ENCODE measurements at regions not wholly inside any gene's neighbourhood (a gene's known extent, or its start where the extent isn't known, plus 50 kb on each side); places are given as distances from the start of the nearest gene placed in this dataset.

GRCh38 chr16:63856537-63856936, 1265.3 kb downstream of the CDH11 start:
- no peak for TF ChIP-seq EGR1 (IDR thresholded peaks at IDR 0.05)
- no peak for TF ChIP-seq RAD21 (IDR thresholded peaks at IDR 0.05; ENCODE audit: low read depth)
- TF ChIP-seq EP300 (IDR thresholded peaks at IDR 0.05; ENCODE audit: borderline replicate concordance), result no peak
- no peak for TF ChIP-seq MAX (IDR thresholded peaks at IDR 0.05)
- no peak for TF ChIP-seq TAF1 (IDR thresholded peaks at IDR 0.05; ENCODE audit: low read depth)
- no peak for TF ChIP-seq REST (IDR thresholded peaks at IDR 0.05; ENCODE audit: low read depth)
- no peak for TF ChIP-seq YY1 (IDR thresholded peaks at IDR 0.05; ENCODE audit: low read depth)
- TF ChIP-seq USF1 (IDR thresholded peaks at IDR 0.05), result no peak
- TF ChIP-seq FOXM1 (IDR thresholded peaks at IDR 0.05; ENCODE audit: borderline replicate concordance, low read depth), result no peak
- TF ChIP-seq CREB1 (IDR thresholded peaks at IDR 0.05; ENCODE audit: low read depth), result no peak
- no peak for TF ChIP-seq TEAD4 (IDR thresholded peaks at IDR 0.05)
- no peak for TF ChIP-seq CEBPB (IDR thresholded peaks at IDR 0.05)
- no peak for TF ChIP-seq TCF12 (IDR thresholded peaks at IDR 0.05; ENCODE audit: low read depth)
- no peak for TF ChIP-seq ZBTB7A (IDR thresholded peaks at IDR 0.05; ENCODE audit: low read depth)
